ENCODE measurements at regions not wholly inside any gene's neighbourhood (a gene's known extent, or its start where the extent isn't known, plus 50 kb on each side); places are given as distances from the start of the nearest gene placed in this dataset.
"Not testable (repeated sequence)": the region's sequence is repeated elsewhere in the genome, so short reads cannot be mapped to it uniquely, and the experiment has no call there.

- no peak for DNase-seq (ENCODE audit: low read depth, low spot score)
These were observed 104.0 kb upstream of the PPM1J start for GRCh38 chr1:112818990-112819689.

- DNase-seq (ENCODE audit: low read depth, low spot score): peak; percentile 86
These were observed 102.6 kb upstream of the PPM1J start for GRCh38 chr1:112817555-112818373.

- DNase-seq (ENCODE audit: low read depth, low spot score): no peak
These were observed 100.2 kb upstream of the PPM1J start for GRCh38 chr1:112815376-112815775.

DNA sequence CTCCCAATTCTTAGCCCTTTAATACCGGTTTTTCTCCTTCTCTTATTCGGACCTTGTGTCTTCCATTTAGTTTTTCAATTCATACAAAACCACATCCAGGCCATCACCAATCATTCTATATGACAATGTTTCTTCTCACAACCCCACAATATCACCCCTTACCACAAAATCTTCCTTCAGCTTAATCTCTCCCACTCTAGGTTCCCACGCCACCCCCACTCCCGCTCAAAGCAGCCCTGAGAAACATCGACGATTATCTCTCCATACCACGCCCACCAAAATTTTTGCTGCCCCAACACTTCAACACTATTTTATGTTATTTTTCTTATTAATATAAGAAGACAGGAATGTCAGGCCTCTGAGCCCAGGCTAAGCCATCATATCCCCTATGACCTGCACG, 99.5 kb upstream of the PPM1J start:
- DNase-seq (ENCODE audit: low read depth, low spot score): not testable (repeated sequence)

GRCh38 chr1:112808861-112809684, 93.9 kb upstream of the PPM1J start:
- peak; percentile 93 for DNase-seq (ENCODE audit: low read depth, low spot score)

- no peak for DNase-seq (ENCODE audit: low read depth, low spot score)
These were observed 92.9 kb upstream of the PPM1J start for GRCh38 chr1:112807999-112808398.

GRCh38 chr1:112807117-112807516, 92.0 kb upstream of the PPM1J start:
- peak; percentile 84 for DNase-seq (ENCODE audit: low read depth, low spot score)

DNA sequence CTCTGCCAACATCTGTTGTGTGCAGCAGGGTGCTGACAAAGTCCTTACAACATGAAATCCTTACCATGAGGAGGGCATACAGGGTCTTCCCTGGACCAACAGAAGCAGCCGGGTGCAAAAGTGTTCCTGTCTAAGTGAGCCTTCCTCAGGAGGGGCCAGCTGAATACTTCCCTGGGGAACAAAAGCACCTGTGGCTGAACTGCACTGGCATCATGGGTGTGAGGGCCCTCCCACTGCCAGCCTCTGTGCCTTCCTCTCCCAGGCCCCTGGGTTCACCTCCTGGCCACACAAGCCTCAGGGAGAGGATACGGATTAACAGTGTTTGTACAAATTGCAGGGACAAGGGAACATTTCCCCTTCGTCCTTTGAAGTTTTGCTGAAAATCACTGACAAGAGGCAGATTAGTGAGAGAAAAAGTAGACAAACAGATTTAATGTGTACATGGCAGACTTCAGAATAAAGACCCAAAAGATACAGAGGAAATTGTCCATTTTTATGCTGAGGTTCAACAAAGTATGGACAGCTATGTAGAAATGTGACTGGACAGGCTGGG, 91.0 kb upstream of the PPM1J start:
- DNase-seq (ENCODE audit: low read depth, low spot score): no peak

DNA sequence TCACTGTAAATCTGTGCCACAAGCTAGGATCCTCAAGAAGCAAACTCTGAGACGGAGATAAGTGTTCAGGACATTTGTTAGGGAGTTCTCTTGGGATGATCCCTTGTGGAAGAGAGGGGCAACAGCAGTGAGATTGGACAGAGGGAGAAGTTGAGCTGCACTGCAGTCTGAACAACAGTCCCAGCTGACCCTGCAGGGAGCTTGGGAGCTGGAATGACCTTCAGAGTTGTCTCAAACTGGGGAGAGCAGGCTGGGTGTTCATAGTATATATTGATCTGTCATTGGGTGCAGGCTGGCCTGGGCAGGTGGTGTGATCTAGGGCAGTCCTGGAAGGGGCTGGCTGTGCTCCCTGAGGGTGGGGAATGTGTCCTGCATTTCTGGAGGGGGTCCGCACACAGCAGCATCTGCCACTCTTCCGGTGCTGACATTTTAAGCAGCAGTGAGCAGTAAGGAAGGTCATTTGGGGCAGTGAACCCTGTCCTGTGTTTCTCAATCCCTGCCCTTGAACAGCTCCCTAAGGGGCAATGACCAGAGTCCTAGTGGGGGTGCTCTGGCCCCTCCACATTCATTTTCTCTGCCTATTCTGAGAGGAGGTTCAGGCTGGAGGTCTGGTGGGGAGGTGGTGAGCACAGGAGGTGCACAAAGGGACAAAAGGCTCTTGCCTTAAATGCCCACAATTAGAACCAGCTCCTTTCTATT, 90.2 kb upstream of the PPM1J start:
- DNase-seq (ENCODE audit: low read depth, low spot score): no peak

GRCh38 chr1:112803906-112804762, 89.0 kb upstream of the PPM1J start:
- peak; percentile 90 for DNase-seq (ENCODE audit: low read depth, low spot score)

DNA sequence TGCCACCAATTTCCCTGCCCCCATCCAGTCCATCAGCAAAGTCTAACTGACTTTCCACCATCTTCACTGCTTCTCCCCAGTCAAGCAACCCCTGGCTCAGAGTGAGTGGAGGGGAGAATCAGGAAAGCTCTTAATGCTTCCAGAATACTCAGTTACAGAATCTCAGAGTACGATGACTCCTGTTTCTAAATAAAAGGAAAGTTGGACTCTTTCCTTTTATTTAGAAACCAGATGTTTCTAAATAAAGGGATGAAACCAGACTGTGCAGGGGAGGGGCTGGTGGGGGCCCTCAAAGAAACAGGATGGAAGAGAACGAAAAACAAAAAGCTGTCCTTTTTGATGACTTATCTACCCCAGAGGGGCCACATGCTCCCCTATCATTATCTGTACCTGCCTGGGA, 85.2 kb upstream of the PPM1J start:
- DNase-seq (ENCODE audit: low read depth, low spot score): no peak

- no peak for DNase-seq (ENCODE audit: low read depth, low spot score)
These were observed 83.2 kb upstream of the PPM1J start for GRCh38 chr1:112798292-112798691.

DNA sequence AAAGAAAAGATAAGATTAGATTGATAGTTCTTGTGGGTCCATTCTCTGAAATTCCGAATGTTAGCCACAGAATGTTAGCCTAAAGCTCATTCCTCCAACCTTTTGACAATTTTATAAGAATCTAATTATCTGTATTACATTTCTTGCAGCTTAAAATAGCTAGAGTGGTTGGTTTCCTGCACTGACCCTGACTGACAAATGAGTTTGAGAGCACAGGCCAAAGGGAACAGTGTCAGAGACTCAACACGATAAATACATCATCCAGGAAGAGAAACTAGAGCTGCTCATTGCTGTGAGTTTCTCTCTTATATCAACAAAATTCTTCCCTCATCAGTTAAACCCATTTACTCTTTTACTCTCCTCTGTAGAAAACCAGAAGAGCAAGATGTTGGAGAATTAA, 82.1 kb upstream of the PPM1J start:
- no peak for DNase-seq (ENCODE audit: low read depth, low spot score)

DNA sequence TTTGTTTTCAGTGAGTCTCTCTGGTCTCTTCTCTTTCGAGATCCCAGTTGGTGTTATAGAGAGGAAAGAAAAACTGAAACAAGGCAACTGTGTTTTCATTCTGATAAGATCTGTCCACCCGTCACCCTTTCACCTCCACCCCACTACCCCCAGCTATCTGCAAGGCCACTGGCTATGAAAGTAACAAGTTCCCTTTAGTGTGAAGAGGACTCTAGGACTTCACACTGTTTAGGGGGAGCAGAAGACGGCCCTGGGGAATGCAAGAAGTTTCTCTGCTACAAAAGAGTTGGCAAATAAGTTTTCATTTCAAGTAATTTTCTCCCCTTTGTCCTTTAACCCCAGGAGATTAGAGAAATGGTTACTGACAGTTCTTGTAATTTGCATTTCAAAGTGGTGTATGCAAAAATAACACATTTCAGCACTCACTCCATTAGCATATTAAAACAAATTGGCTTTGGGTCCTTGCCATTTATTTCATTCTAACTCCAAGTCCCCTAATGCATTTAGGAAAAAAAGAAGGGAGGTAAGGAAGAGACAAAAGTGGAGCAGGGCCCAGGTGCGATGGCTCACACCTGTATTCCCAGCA, 79.6 kb upstream of the PPM1J start:
- peak; percentile 40 for DNase-seq (ENCODE audit: low read depth, low spot score)

DNA sequence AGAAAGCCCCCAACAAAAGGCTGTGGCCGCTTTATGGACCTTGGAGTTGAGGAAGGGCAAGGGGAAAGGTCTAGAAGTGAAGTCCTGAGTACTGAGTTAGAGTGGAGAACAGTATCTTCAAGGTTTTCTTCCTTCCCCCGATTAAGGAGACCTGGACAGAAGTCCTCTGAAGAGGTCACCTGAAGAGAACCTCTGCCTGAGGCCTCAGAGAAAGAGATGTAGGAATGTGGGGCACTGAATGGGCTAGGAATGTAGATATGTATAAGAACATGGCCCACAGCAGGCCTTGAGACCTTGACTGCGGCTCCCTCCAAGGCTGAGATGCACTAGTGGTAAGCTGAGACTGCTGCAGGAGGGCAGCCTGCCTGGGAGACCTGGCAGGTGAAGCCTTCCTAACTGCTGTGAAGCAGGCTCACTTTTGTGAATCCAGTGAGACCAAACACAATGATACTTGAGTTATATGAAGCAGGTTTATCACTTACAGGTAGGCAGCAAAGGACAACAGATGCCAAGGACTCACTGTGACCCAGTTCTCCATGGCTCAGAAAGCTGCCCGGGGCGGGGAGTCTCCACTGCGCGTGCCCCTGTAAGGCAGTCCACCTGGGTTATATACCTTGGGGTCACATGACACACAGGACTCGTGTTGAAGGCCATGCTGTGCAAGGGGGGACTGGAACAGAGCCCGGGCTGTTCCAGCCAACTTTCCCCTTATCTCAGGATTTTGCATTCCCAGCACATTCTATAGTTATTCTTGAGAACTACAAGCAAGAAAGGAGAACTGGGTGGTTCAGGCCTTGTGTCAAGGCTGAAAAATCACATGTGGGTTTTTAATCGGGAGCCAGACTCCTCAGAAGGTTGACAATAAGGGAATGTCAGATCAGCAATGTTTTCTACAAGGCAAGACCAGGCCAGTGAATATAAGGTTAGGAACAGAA, 78.8 kb upstream of the PPM1J start:
- DNase-seq (ENCODE audit: low read depth, low spot score): peak; percentile 57

DNA sequence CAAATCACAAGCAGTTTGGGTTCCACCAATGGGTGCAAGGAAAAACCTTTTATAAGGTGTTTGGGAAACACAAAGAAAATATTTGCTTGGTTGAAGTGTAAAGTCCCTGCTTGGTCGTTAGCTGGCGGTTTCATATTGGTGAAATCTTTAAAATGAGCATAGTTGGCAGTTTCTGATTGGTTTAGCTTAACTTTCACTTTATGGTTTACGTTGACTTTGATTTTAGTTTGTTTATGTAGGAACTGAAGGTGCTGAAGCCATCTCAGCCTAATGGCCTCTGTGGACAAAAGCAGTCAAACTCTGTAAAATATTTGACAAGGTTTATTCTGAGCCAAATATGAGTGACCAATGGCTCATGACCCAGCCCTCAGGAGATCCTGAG, 76.6 kb upstream of the PPM1J start:
- no peak for DNase-seq (ENCODE audit: low read depth, low spot score)

DNA sequence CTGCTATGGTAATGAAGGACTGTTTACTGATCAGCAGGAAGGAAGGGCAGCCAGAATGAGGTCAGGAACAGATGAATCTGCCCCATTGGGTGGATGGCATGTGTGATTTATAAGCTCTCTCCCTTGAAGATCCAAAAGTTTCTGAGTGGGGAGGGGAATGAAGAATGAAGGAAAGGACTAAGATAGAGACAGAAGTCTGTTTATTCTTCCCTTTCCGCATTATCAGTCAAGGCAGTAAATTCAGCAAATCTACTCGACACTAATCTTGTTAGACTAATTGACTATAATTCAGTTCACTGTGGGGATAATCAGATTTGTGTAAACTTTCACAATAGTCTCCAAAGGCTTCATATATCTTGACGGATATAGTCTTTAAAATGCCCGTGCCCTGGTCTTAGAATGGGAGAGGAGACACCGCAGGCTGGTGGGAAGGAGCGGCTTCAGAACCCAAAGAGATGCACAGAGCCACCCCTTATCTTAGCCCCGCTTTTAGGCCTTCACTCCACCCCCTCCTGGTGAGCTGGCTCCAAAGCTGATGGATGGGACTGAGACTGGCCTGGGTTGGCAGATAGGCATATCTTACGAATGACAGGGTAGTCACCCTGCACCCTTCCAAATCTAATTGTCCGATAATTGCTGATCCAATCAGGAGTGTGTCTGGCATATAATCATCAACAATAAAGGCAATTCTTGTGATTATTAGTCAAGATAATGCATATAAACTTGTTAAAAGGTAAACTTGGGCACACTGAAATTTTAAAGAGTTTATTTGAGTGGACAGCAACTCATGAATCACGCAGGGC, 76.0 kb upstream of the PPM1J start:
- DNase-seq (ENCODE audit: low read depth, low spot score): peak; percentile 46

DNA sequence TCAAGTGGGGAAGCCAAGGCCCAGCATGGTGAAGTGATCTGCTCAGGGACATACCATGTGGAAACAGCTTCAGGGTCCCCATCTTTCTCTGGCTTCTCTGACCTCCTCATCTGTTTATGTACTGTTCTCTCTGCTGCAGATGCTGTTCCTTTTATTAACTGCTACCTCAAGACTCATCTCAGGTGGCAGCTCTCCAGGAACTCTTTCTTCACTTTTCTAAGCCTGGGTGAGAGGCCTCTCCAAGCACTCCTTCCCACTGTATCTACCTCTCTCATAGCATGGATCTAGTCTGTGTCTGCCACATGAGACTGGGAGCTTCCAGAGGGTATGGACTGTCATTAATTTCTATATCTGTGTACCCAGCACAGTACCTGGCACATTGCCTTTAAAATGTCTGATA, 73.4 kb upstream of the PPM1J start:
- no peak for DNase-seq (ENCODE audit: low read depth, low spot score)

Data from ELF-1 (cell line).